ENCODE measurements at regions not wholly inside any gene's neighbourhood (a gene's known extent, or its start where the extent isn't known, plus 50 kb on each side); places are given as distances from the start of the nearest gene placed in this dataset.
"Not testable (repeated sequence)": the region's sequence is repeated elsewhere in the genome, so short reads cannot be mapped to it uniquely, and the experiment has no call there.

- no peak overlapping the region for H3K4me3 ChIP-seq (ENCODE audit: low read depth in 1 of 2, low read length in 2 of 2)
- no peaks in the 10 kb centered on the region for H3K27me3 ChIP-seq (ENCODE audit: low read depth, low read length)
- no peaks in the 10 kb centered on the region for H3K36me3 ChIP-seq (ENCODE audit: control insufficient read depth in 1 of 2, insufficient read depth in 2 of 2, low read length in 2 of 2)
- H3K27ac ChIP-seq (ENCODE audit: low read length) = no peak overlapping the region
- no peaks in the 10 kb centered on the region for H3K9me3 ChIP-seq (ENCODE audit: control insufficient read depth in 1 of 2, low read length in 2 of 2)
- H3K4me1 ChIP-seq (ENCODE audit: control insufficient read depth in 1 of 2, insufficient read depth in 2 of 2, low read length in 2 of 2) = no peaks in the 10 kb centered on the region
Measured at GRCh38 chr11:38972220-38972619, 2374.2 kb upstream of the RAG2 start.

DNA sequence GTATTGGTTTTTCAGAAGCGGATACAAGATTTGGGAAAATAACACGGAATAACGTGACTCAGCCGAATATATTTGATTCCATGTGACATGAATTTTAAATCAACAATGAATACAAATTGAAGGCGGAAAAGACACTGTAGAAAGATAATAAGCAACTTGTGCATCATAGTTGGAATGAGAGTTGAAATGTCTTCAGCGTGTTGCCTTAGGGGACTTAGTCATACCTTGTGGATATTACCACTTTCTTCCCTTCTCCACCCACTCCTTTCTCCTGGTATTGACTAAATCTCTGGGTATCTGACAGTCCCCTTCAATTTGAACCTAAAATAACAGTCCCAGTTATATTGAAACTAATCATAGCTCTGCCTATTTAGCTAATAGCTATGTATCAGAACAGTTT, 2373.1 kb upstream of the RAG2 start:
- H3K9me3 ChIP-seq (ENCODE audit: control insufficient read depth in 1 of 2, low read length in 2 of 2) = no peaks in the 10 kb centered on the region
- H3K4me1 ChIP-seq (ENCODE audit: control insufficient read depth in 1 of 2, insufficient read depth in 2 of 2, low read length in 2 of 2) = no peaks in the 10 kb centered on the region
- no peak overlapping the region for H3K4me3 ChIP-seq (ENCODE audit: low read depth in 1 of 2, low read length in 2 of 2)
- no peaks in the 10 kb centered on the region for H3K27me3 ChIP-seq (ENCODE audit: low read depth, low read length)
- H3K27ac ChIP-seq (ENCODE audit: low read length) = no peak overlapping the region
- no peaks in the 10 kb centered on the region for H3K36me3 ChIP-seq (ENCODE audit: control insufficient read depth in 1 of 2, insufficient read depth in 2 of 2, low read length in 2 of 2)

GRCh38 chr11:38968951-38969350, 2370.9 kb upstream of the RAG2 start:
- H3K4me1 ChIP-seq (ENCODE audit: control insufficient read depth in 1 of 2, insufficient read depth in 2 of 2, low read length in 2 of 2) = no peaks in the 10 kb centered on the region
- H3K9me3 ChIP-seq (ENCODE audit: control insufficient read depth in 1 of 2, low read length in 2 of 2) = no peaks in the 10 kb centered on the region
- H3K27ac ChIP-seq (ENCODE audit: low read length) = no peak overlapping the region
- H3K36me3 ChIP-seq (ENCODE audit: control insufficient read depth in 1 of 2, insufficient read depth in 2 of 2, low read length in 2 of 2) = no peaks in the 10 kb centered on the region
- H3K4me3 ChIP-seq (ENCODE audit: low read depth in 1 of 2, low read length in 2 of 2) = no peak overlapping the region
- no peaks in the 10 kb centered on the region for H3K27me3 ChIP-seq (ENCODE audit: low read depth, low read length)

GRCh38 chr11:38952698-38953097, 2354.7 kb upstream of the RAG2 start:
- Histone ChIP-seq H3K27me3 (ENCODE audit: low read depth, low read length) (no peaks in the 10 kb centered on the region), H3K4me3 (ENCODE audit: low read depth in 1 of 2, low read length in 2 of 2) (no peak overlapping the region), H3K9me3 (ENCODE audit: control insufficient read depth in 1 of 2, low read length in 2 of 2) (no peaks in the 10 kb centered on the region), H3K27ac (ENCODE audit: low read length) (no peak overlapping the region), H3K36me3 (ENCODE audit: control insufficient read depth in 1 of 2, insufficient read depth in 2 of 2, low read length in 2 of 2) (no peaks in the 10 kb centered on the region), H3K4me1 (ENCODE audit: control insufficient read depth in 1 of 2, insufficient read depth in 2 of 2, low read length in 2 of 2) (no peaks in the 10 kb centered on the region)

DNA sequence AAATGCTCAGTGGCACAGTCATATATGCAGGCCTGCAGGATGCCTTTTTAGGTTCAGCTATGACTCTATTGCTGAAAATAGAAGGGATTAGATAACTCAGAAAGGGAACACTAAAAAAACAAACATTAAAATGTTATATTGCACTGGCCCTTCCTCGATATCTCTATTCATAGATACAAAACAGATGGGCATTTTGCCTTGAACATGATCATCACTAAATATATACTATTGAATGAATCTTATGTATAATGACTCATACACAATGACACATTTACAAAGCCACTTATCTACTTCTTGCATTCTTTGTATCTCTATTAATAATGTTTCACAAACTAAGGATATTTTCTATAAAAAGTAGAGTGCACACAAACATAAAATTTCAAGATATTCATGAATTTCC, 2352.8 kb upstream of the RAG2 start:
- Histone ChIP-seq H3K27ac (ENCODE audit: low read length) (no peak overlapping the region), H3K36me3 (ENCODE audit: control insufficient read depth in 1 of 2, insufficient read depth in 2 of 2, low read length in 2 of 2) (no peaks in the 10 kb centered on the region), H3K27me3 (ENCODE audit: low read depth, low read length) (no peaks in the 10 kb centered on the region), H3K4me1 (ENCODE audit: control insufficient read depth in 1 of 2, insufficient read depth in 2 of 2, low read length in 2 of 2) (no peaks in the 10 kb centered on the region), H3K9me3 (ENCODE audit: control insufficient read depth in 1 of 2, low read length in 2 of 2) (peaks cover 0 to 7% of the 10 kb centered on the region in 2 donors), H3K4me3 (ENCODE audit: low read depth in 1 of 2, low read length in 2 of 2) (no peak overlapping the region)

GRCh38 chr11:38948392-38948791, 2350.4 kb upstream of the RAG2 start:
- Histone ChIP-seq H3K4me1 (ENCODE audit: control insufficient read depth in 1 of 2, insufficient read depth in 2 of 2, low read length in 2 of 2) (no peaks in the 10 kb centered on the region), H3K27me3 (ENCODE audit: low read depth, low read length) (no peaks in the 10 kb centered on the region), H3K36me3 (ENCODE audit: control insufficient read depth in 1 of 2, insufficient read depth in 2 of 2, low read length in 2 of 2) (no peaks in the 10 kb centered on the region), H3K27ac (ENCODE audit: low read length) (no peak overlapping the region), H3K4me3 (ENCODE audit: low read depth in 1 of 2, low read length in 2 of 2) (no peak overlapping the region), H3K9me3 (ENCODE audit: control insufficient read depth in 1 of 2, low read length in 2 of 2) (peaks cover 0 to 14% of the 10 kb centered on the region in 2 donors)

- H3K9me3 ChIP-seq (ENCODE audit: control insufficient read depth in 1 of 2, low read length in 2 of 2) = no peaks in the 10 kb centered on the region
- no peaks in the 10 kb centered on the region for H3K27me3 ChIP-seq (ENCODE audit: low read depth, low read length)
- H3K27ac ChIP-seq (ENCODE audit: low read length) = no peak overlapping the region
- H3K4me1 ChIP-seq (ENCODE audit: control insufficient read depth in 1 of 2, insufficient read depth in 2 of 2, low read length in 2 of 2) = no peaks in the 10 kb centered on the region
- no peaks in the 10 kb centered on the region for H3K36me3 ChIP-seq (ENCODE audit: control insufficient read depth in 1 of 2, insufficient read depth in 2 of 2, low read length in 2 of 2)
- H3K4me3 ChIP-seq (ENCODE audit: low read depth in 1 of 2, low read length in 2 of 2) = no peak overlapping the region
Measured at GRCh38 chr11:38937709-38938108, 2339.7 kb upstream of the RAG2 start.

- H3K27ac ChIP-seq (ENCODE audit: low read length) = no peak overlapping the region
- no peaks in the 10 kb centered on the region for H3K4me1 ChIP-seq (ENCODE audit: control insufficient read depth in 1 of 2, insufficient read depth in 2 of 2, low read length in 2 of 2)
- H3K9me3 ChIP-seq (ENCODE audit: control insufficient read depth in 1 of 2, low read length in 2 of 2) = no peaks in the 10 kb centered on the region
- no peaks in the 10 kb centered on the region for H3K27me3 ChIP-seq (ENCODE audit: low read depth, low read length)
- no peak overlapping the region for H3K4me3 ChIP-seq (ENCODE audit: low read depth in 1 of 2, low read length in 2 of 2)
- no peaks in the 10 kb centered on the region for H3K36me3 ChIP-seq (ENCODE audit: control insufficient read depth in 1 of 2, insufficient read depth in 2 of 2, low read length in 2 of 2)
Measured at GRCh38 chr11:38935941-38936340, 2337.9 kb upstream of the RAG2 start.

DNA sequence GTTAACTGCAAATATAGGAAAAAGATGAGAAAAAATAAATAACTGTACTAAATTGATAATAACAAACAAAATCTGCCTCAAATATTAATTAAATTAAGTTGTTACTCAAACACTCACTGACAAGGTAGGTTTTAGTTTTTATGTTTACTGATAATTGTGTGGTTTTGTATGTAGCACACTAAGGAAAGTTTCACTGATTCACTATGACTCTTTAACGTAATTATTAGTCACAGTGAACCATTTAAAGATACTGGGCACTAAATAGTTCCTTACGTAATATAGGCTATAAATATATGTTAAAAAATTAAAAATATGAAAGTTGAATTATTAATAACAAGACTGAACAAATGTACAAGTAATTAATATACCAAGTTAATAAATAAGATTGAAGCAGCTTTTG, 2330.0 kb upstream of the RAG2 start:
- Histone ChIP-seq H3K27ac (ENCODE audit: low read length) (no peak overlapping the region), H3K36me3 (ENCODE audit: control insufficient read depth in 1 of 2, insufficient read depth in 2 of 2, low read length in 2 of 2) (no peaks in the 10 kb centered on the region), H3K4me1 (ENCODE audit: control insufficient read depth in 1 of 2, insufficient read depth in 2 of 2, low read length in 2 of 2) (no peaks in the 10 kb centered on the region), H3K9me3 (ENCODE audit: control insufficient read depth in 1 of 2, low read length in 2 of 2) (no peaks in the 10 kb centered on the region), H3K4me3 (ENCODE audit: low read depth in 1 of 2, low read length in 2 of 2) (no peak overlapping the region), H3K27me3 (ENCODE audit: low read depth, low read length) (no peaks in the 10 kb centered on the region)

DNA sequence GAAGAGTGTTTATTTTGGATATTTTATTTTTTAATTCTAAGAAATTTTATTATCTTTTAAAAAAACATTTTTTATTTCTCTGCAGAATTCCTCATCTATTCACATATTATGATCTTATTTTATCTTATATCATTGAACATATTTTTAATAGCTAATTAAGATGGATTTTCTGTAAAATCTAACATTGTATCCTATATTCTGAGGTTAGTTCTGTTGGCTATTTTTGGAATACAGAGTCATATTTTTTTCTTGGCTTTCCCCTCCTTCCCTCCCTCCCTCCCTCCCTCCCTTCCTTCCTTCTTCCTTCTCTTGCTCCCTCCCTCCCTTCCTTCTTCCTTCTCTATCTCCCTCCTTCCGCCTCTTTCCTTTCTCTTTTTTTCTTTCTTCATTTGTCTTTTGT, 2326.6 kb upstream of the RAG2 start:
- H3K36me3 ChIP-seq (ENCODE audit: control insufficient read depth in 1 of 2, insufficient read depth in 2 of 2, low read length in 2 of 2) = no peaks in the 10 kb centered on the region
- no peaks in the 10 kb centered on the region for H3K27me3 ChIP-seq (ENCODE audit: low read depth, low read length)
- no peak overlapping the region for H3K27ac ChIP-seq (ENCODE audit: low read length)
- H3K9me3 ChIP-seq (ENCODE audit: control insufficient read depth in 1 of 2, low read length in 2 of 2) = no peaks in the 10 kb centered on the region
- H3K4me1 ChIP-seq (ENCODE audit: control insufficient read depth in 1 of 2, insufficient read depth in 2 of 2, low read length in 2 of 2) = no peaks in the 10 kb centered on the region
- no peak overlapping the region for H3K4me3 ChIP-seq (ENCODE audit: low read depth in 1 of 2, low read length in 2 of 2)

GRCh38 chr11:38900211-38900610, 2302.2 kb upstream of the RAG2 start:
- no peaks in the 10 kb centered on the region for H3K27me3 ChIP-seq (ENCODE audit: low read depth, low read length)

DNA sequence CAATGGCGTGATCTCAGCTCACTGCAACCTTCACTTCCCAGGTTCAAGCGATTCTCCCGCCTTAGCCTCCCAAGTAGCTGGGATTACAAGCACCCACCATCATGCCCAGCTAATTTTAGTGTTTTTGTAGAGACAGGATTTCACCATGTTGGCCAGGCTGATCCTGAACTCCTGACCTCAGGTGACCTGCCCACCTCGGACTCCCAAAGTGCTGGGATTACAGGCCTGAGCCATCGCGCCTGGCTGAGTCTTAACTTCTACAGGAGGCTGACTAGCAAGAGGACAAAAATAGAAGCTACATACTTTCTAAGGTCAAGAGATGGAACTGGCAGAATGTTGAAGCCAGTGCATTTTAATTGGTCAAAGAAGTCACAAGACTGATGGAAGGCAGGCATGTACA, 2296.2 kb upstream of the RAG2 start:
- not testable (repeated sequence) for H3K4me3 ChIP-seq (ENCODE audit: low read depth in 1 of 2, low read length in 2 of 2); H3K9me3 ChIP-seq (ENCODE audit: control insufficient read depth in 1 of 2, low read length in 2 of 2); H3K36me3 ChIP-seq (ENCODE audit: control insufficient read depth in 1 of 2, insufficient read depth in 2 of 2, low read length in 2 of 2); H3K27ac ChIP-seq (ENCODE audit: low read length); H3K27me3 ChIP-seq (ENCODE audit: low read depth, low read length); H3K4me1 ChIP-seq (ENCODE audit: control insufficient read depth in 1 of 2, insufficient read depth in 2 of 2, low read length in 2 of 2)

More at GRCh38 chr11:38900211-38900610, 2302.2 kb upstream of the RAG2 start:
- Histone ChIP-seq H3K36me3 (ENCODE audit: control insufficient read depth in 1 of 2, insufficient read depth in 2 of 2, low read length in 2 of 2) (no peaks in the 10 kb centered on the region), H3K9me3 (ENCODE audit: control insufficient read depth in 1 of 2, low read length in 2 of 2) (no peaks in the 10 kb centered on the region), H3K4me1 (ENCODE audit: control insufficient read depth in 1 of 2, insufficient read depth in 2 of 2, low read length in 2 of 2) (no peaks in the 10 kb centered on the region), H3K27ac (ENCODE audit: low read length) (no peak overlapping the region), H3K4me3 (ENCODE audit: low read depth in 1 of 2, low read length in 2 of 2) (no peak overlapping the region)
